ENCODE measurements at regions not wholly inside any gene's neighbourhood (a gene's known extent, or its start where the extent isn't known, plus 50 kb on each side); places are given as distances from the start of the nearest gene placed in this dataset.
A peak's percentile ranks its signal among the peaks of the same experiment; 100 is the strongest.
"Not testable (repeated sequence)": the region's sequence is repeated elsewhere in the genome, so short reads cannot be mapped to it uniquely, and the experiment has no call there.

DNA sequence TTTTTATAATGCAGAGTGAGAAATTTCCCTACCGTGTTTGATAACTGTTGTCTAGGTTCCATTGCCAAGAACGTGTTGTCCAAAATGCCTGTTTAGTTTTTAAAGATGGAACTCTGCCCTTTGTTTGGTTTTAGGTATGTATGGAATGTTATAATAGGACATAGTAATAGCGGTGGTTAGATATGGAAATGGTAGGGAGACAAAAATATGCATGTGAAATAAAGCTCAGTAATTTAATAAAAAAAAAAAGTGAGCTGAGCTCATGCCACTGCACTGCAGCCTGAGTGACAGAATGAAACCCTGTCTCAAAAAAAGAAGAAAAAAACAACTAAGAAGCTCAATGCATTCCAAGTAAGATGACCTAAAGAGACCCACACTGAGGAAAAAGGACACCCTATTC lies 72.9 kb downstream of the ZNF783 start:
- no peak for DNase-seq

DNA sequence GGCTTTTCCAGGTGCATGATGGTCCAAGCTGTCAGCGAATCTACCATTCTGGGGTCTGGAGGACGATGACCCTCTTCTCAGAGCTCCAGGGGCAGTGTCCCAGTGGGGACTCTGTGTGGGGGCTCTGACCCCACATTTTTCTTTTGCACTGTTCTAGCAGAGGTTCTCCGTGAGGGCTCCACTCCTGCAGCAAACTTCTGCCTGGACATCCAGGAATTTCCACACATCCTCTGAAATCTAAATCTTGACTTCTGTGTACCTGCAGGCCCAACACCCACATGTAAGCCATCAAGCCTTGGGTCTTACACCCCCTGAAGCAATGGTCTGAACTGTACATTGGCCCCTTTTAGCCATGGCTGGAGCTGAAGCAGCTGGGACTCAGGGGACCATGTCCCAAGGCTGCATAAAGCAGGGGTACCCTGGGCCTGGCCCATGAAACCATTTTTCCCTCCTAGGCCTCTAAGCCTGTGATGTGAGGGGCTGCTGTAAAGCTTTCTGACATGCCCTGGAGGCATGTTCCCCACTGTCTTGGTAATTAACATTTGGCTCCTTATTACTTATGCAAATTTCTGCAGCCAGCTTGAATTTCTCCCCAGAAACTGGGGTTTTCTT lies 86.9 kb downstream of the ZNF783 start:
- DNase-seq: no peak

DNA sequence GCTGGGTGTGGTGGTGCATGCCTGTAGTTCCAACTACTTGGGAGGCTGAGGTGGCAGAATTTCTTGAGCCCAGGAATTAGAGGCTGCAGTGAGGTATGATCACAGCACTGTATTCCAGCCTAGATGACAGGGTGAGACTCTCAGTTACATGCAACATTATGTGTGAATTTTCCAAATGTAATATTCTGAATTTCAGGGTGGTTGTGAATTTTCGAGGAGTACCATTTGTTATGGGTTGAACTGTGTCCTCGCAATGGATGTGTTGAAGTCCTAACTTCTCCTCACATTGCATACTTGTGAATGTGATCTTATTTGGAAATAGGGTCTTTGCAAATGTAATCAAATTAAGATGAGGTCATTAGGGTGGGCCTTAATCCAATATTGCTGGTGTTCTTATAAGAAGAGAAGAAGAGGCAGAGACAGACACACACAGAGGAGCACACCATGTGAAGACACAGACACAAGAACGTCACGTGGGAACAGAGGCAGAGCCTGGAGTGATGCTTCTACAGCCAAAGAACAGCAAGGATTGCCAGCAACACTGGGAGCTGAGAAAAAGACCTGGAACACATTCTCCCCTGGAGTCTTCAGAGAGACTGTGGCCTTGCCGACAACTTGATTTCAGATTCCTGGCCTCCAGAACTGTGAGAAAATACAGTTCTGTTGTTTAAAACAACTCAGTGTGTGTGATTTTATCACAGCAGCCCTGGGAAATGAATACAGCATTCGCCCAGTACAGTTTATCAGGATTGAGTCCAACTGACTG lies 91.9 kb downstream of the ZNF783 start:
- peak; percentile 24 to 59 for DNase-seq

DNA sequence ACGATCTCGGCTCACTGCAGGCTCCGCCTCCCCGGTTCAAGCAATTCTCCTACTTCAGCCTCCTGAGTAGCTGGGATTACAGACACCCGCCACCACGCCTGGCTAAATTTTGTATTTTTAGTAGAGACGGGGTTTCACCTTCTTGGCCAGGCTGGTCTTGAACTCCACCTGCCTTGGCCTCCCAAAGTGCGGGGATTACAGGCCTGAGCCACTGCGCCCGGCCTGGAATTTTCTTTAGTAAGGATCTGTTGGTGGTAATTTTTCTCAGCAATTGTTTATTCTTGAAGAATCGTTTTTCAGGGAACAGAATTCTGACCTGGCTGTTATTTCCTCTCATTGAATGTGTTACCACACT lies 93.0 kb downstream of the ZNF783 start:
- DNase-seq: not testable (repeated sequence)

DNA sequence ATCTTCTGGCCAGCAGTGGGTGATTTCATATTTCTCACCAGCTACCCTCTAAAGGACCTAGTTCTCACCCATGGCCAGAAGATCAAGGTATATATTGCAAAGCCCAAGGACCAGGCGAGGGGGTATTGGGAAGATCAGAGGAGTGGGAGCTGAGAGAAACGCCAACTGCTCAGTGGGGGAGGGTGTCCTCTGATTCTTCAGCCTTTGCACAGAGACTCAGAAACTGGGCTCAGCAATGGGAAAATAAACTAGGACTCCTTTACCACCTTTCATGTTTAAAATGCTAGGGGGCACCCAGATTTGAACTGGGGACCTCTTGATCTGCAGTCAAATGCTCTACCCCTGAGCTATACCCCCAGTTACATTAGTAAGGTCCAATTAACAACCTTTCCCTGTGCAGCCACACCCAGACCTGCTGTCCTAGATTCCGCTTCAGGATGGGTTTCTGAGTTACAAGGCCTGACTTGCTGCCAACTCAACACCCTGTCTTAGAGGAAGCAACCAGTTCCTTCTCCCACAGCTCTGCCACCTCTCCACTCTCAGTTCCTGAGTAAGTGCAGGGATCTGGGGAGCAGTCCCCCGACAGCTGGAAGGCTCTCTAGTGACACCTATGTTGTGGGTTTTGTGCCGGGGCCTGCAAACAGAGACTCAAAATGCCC lies 93.5 kb downstream of the ZNF783 start:
- DNase-seq: peak in 1 of 2 experiments; percentile 36

DNA sequence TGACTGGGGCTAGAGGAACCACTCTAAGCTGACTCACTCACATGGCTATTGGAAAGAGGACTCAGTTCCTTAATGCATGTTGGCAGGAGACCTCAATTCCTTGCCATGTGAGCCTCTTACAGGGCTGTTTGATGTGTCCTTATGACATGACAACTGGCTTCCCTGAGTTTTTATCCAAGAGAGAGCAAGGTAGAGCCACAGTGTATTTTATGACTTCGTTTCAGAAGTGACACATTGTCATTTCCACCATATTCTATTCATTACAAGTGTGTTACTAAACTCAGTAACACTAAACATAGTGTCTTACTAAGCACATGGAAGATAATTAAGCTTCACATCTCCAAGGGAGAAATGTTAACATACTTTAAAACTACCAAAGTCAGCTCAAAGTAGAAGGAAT lies 98.2 kb downstream of the ZNF777 start:
- DNase-seq: no peak

DNA sequence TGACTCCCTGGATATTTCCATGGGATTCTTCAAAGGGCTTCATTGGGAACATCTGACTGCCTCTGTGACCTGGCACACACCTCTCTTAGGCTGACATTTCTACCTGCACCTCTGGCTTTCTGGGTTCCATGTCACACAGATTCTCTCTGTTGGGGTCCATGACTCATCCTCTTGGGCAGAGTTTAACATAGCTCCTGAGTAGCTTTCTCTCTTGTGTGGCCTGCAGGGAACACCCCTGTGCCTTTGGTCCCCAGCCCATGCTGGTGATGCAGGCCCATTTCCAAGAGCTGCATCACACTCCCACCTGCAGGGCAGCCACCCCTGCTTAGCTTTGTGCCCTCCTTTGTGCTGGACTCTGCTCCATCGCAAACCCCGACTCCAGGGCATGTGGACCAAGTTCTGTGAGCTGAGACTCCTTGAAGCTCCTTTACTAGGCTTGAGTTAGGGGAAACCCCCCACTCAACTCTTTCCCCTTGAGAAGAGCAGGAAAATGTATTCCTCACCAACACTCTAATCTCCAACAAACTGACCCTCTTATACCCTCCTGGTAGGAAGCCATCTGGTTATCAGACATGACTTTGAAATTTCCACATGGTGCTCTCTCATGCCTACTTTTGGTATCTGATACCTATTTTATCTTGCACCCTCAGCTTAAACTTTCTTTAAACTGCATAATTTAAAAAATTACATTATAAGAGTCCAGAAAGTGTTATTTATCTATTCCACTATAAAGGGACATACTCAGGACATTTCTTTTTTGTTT lies 93.3 kb downstream of the ZNF777 start:
- no peak for DNase-seq

DNA sequence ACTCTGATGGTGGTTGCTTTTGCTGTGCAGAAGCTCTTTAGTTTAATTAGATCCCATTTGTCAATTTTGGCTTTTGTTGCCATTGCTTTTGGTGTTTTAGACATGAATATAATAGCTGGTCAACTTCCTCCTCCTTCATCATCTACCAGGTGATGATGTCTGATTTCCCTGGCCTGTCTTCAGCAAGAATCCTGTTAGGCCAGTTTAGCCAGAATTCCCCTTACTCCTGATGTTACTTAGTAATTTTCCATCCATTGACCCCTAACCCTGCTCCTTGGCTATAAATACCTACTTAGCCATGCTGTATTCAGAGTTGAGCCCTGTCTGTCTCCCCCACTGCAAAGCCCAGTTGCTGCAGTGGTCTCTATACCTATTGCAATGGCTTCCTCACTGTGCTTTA lies 91.4 kb downstream of the ZNF777 start:
- no peak for DNase-seq

DNA sequence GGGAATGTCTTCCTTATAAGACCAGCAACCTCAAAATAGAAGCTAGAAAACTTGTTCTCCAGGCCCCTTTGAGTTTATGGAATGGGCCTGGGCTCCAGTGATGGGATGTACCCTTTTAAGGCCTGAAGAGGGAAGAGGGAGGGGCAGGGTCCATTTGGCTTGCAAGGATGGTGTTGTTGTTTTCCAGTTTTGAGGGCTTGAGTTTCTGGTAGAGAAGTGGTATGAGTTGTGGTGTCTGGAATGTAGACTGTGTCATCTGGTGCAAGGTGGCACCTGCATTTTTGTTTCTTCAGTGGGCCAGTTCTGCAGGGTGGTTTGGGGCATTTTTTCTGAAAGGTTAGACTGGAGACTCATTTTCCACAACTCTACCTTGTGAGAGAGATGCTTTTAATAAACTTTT lies 90.1 kb downstream of the ZNF777 start:
- DNase-seq: no peak

DNA sequence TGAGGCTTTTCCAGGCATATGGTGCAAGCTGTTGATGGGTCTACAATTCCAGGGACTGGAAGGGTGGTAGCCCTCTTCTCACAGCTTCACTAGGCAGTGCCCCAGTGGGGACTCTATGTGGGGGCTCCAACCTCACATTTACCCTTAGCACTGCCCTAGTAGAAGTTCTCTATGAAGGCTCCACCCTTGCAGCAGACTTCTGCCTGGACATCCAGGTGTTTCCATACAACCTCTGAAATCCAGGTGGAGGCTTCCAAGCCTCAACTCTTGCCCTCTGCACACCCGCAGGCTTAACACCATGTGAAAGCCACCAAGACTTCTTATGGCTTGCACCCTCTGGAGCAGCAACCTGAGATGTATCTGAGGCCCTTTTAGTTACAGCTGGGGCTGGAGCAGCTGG lies 87.8 kb downstream of the ZNF777 start:
- no peak for DNase-seq

DNA sequence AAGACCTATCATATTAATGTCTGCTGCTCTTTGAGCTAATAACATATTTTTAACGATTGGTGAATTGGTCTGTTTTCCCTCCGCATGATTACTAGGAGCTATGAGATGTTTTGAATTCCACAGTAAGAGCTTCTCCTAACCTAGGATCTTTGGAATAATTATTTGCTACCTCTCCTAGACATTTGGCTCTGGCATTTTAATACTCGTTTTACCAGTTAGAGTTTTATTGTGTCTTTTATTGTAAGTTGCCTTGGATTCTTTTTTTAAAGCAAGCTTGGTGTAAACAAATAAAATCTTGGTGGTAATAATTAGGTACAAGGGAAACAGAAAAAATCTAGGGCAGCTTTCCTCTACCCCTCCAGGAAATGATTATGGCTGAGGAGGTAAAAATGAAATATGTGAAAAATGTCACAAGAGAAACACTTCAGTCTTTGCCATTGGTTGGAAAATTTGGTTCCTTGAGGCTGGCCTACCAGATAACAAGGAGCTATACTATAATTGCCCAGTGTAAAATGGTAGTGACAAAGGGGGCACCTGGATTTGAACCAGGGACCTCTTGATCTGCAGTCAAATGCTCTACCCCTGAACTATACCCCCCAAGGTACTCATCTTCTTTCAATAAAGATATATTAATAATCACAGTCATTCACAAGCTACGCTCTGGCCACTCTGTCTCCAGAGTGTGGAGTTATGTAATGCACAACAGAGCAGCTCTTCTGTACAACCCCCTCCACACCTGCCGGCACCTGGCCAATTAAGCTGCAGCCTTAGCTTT lies 85.4 kb downstream of the ZNF777 start:
- no peak for DNase-seq

DNA sequence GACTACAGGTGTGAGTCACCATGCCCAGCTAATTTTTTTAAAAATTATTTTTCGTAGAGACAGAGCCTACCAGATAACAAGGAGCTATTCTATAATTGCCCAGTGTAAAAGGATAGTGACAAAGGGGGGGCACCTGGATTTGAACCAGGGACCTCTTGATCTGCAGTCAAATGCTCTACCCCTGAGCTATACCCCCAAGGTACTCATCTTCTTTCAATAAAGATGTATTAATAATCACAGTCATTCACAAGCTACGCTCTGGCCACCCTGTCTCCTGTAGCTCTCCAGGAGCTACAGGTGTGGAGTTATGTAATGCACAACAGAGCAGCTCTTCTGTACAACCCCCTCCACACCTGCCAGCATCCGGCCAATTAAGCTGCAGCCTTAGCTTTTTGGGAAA lies 83.5 kb downstream of the ZNF777 start:
- no peak for DNase-seq

DNA sequence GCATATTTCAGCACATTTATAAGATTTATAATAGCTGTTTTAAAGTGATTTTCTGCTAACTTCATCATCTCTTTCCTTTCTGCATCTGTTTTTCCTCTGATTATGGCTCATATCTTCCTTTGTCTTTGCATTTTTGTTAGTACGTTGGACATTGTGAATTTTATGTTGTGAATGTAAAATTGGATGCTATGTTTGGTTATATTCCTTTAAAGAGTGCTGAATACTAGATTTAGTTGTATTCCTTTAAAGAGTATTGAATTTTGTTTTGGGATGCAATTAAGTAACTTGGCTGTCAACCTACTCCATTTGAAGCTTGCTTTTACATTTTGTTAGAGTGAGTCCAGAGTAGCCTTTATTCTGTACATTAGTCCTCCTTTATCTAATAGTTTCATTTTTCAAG lies 81.2 kb downstream of the ZNF777 start:
- DNase-seq: no peak

DNA sequence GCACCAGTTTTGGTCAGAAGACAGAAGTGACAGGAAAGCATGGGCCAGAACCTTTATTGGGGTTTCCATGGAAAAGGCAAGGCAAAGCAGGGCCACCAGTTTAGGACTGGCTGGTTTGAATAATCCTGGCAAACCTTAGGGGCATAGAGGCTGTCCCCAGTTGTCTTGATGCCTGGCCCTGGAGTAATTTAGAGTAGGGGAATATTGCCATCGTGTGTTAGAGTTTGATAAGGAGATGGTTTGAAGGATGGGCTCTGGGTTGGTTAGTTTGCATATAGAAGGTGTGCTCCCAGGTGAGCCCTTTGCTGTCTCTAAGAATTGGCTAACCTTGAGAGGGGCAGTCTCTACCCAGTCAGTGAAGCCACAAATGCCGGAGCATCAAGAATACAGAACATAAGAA lies 79.6 kb downstream of the ZNF777 start:
- DNase-seq: no peak
